ENCODE measurements at regions not wholly inside any gene's neighbourhood (a gene's known extent, or its start where the extent isn't known, plus 50 kb on each side); places are given as distances from the start of the nearest gene placed in this dataset.

DNA sequence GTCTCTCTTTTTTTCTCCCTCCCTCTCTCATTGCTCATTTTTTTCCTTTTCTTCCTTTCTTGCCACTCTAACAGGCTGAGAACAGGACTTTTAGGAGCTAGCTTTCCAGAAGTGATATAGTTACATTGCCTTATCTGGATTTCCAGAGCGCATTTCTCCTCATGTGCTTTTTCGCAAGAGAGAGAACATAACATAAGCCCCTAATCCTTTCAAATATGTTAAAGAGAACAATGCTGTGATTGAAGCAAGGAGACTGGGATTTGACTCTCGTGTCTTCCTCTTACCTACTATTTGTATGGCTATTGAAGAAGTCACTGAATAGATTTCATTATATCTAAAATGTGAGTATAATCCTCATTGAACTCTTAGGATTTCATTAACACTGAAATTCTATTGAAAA lies 101.2 kb upstream of the PRPS1L1 start:
- H3K4me1 ChIP-seq: no peaks in the 10 kb centered on the region
- 92 to 95% methylated on average over 3 of the region's 3 CpGs for WGBS, 2 donors
- no peak overlapping the region for H3K27ac ChIP-seq
- H3K27me3 ChIP-seq: no peaks in the 10 kb centered on the region
- DNase-seq: no peak
- H3K9me3 ChIP-seq: no peaks in the 10 kb centered on the region
- H3K36me3 ChIP-seq: no peaks in the 10 kb centered on the region
- H3K4me3 ChIP-seq (replicated peaks in 1 of 3): no peak overlapping the region
- intact Hi-C loops (cut with DNase I): no loop called here
- TF ChIP-seq POLR2A (IDR thresholded peaks at IDR 0.05) (no peak), CTCF (IDR thresholded peaks at IDR 0.05) (no peak)

DNA sequence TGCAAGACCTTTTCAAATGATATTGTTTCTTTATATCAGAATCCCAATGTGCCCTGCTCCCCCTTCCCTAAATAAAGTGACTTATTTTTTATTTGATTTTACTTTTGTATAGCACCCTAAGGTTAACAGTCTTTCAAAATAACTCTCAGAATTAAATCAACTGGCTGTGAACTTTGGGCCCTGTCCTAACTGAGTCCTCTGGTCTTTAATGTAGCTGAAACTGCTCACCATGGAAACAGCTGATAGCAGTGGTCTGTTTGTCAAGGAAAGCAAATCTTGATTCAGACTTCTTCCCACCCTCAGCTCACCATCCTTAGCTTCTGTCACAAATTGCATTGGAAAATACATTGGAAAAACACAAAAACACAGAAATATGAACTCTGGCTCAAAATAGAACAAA lies 105.2 kb upstream of the PRPS1L1 start:
- no peak for TF ChIP-seq CTCF (IDR thresholded peaks at IDR 0.05)
- no peak for TF ChIP-seq POLR2A (IDR thresholded peaks at IDR 0.05)
- Histone ChIP-seq H3K36me3 (no peaks in the 10 kb centered on the region), H3K4me3 (replicated peaks in 1 of 3) (no peak overlapping the region), H3K9me3 (no peaks in the 10 kb centered on the region), H3K27ac (no peak overlapping the region), H3K4me1 (no peaks in the 10 kb centered on the region), H3K27me3 (no peaks in the 10 kb centered on the region)
- intact Hi-C loops (cut with DNase I): no loop called here
- DNase-seq: no peak

DNA sequence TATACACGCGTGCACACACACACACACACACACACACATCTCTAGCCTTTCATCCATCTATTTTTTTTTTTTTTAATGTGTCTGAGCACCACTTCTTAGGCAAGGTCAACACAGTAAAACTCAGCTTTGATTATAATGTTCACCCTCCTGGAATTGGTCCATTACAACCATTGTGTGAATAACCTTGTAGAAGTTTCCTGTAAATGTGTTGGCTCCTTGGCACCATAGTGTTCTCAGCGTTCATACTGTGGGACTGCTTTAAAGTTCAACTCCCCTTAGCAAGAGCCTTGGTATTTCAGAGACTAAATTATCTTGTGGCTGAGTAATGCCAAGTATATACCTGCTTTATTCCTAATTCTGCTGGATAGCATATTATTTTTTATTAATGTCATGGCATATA lies 106.3 kb upstream of the PRPS1L1 start:
- no peak overlapping the region for H3K27ac ChIP-seq
- TF ChIP-seq CTCF (IDR thresholded peaks at IDR 0.05): no peak
- no peak for TF ChIP-seq POLR2A (IDR thresholded peaks at IDR 0.05)
- H3K27me3 ChIP-seq: no peaks in the 10 kb centered on the region
- no peak for DNase-seq
- no peaks in the 10 kb centered on the region for H3K9me3 ChIP-seq
- no peaks in the 10 kb centered on the region for H3K4me1 ChIP-seq
- no peak overlapping the region for H3K4me3 ChIP-seq (replicated peaks in 1 of 3)
- H3K36me3 ChIP-seq: no peaks in the 10 kb centered on the region
- intact Hi-C loops (cut with DNase I): no loop called here
- 88 to 92% methylated on average over 3 of the region's 3 CpGs for WGBS, 2 donors

- Histone ChIP-seq H3K27ac (no peak overlapping the region), H3K4me1 (no peaks in the 10 kb centered on the region), H3K27me3 (no peaks in the 10 kb centered on the region), H3K36me3 (no peaks in the 10 kb centered on the region), H3K9me3 (no peaks in the 10 kb centered on the region), H3K4me3 (replicated peaks in 1 of 3) (no peak overlapping the region)
- DNase-seq: no peak
- TF ChIP-seq POLR2A (IDR thresholded peaks at IDR 0.05) (no peak), CTCF (IDR thresholded peaks at IDR 0.05) (no peak)
- intact Hi-C loops (cut with DNase I): no loop called here
Observed at GRCh38 chr7:18140943-18141342, 113.3 kb upstream of the PRPS1L1 start.

DNA sequence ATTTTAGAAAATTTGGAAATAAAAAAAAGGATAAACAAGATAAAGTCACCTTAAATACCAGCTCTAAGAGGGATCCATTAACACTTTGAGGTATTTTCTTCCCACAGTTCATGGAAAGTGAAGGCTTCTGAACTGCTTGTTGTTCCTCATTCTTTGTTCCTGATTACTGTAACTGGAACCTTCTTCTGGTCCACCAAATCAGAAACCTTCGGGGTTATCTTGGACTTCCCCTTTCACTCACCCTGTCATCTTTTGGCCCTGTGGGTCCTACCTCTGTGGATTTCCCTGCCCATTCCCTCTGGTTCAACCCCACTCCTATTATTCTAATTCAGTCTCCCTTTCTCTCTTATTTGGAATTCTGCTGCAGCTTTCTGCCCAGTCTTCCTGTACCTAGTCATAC lies 116.5 kb upstream of the PRPS1L1 start:
- H3K4me1 ChIP-seq: no peaks in the 10 kb centered on the region
- no peak for DNase-seq
- intact Hi-C loops (cut with DNase I): no loop called here
- WGBS, 2 donors: 81 to 88% methylated on average over 1 of the region's 1 CpG
- no peaks in the 10 kb centered on the region for H3K36me3 ChIP-seq
- no peak overlapping the region for H3K27ac ChIP-seq
- H3K4me3 ChIP-seq (replicated peaks in 1 of 3): no peak overlapping the region
- no peaks in the 10 kb centered on the region for H3K27me3 ChIP-seq
- TF ChIP-seq POLR2A (IDR thresholded peaks at IDR 0.05) (no peak), CTCF (IDR thresholded peaks at IDR 0.05) (no peak)
- H3K9me3 ChIP-seq: no peaks in the 10 kb centered on the region
